ENCODE measurements at regions not wholly inside any gene's neighbourhood (a gene's known extent, or its start where the extent isn't known, plus 50 kb on each side); places are given as distances from the start of the nearest gene placed in this dataset.

- DNase-seq = no peak
These were observed 431.5 kb upstream of the BOD1L1 start for GRCh38 chr4:14059006-14059405.

- no peak for DNase-seq
These were observed 437.5 kb upstream of the BOD1L1 start for GRCh38 chr4:14064984-14065383.

- DNase-seq = no peak
These were observed 437.9 kb upstream of the BOD1L1 start for GRCh38 chr4:14065406-14065805.

DNA sequence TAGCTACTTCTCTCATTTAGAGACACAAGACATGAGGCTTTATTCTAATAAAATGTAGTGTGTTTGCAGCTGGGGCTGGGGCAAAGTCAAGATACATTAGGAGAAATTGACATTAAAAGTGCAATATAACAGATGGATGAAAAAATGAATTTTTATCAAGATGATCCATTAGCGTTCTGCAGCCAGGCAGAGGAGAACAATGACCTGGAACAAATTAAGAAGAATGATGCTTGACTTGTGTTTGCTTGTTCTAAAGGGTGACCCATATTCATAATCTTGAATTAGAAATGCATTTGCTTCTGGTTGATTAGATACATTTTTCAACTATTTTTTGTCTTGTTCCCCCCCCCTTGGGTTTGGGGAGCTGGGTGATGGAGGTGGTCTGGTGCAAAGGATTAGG, 439.5 kb upstream of the BOD1L1 start:
- no peak for DNase-seq

GRCh38 chr4:14069886-14070285, 442.4 kb upstream of the BOD1L1 start:
- no peak for DNase-seq

DNA sequence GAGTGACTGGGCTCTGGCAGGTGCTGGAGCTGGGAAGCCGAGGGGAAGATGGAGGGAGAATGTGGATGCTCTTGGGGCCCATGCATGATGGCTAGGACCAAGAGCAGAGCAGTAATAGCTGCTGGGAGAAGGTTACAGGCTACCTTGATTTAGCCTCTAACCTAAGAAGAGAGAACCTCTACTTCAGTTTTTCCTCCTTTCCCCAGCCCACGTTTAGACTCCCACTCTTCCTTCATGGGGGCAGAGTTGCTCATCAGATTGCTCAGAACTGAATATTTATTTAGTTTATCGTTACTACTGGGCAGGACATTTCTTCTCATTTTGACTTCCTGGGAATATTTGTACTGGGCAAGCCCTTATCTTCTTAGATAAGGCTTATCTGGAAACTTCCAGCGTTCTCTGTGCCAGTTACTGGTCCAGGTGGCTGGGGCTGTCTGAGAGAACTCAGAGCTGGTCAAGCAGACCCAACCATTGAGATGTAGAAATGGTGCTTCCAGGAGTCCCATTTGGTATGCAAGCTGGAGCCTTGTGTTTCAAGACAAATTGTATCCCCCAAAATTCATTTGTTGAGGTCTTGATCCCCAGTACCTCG, 442.9 kb upstream of the BOD1L1 start:
- DNase-seq = no peak

- DNase-seq = no peak
These were observed 445.0 kb upstream of the BOD1L1 start for GRCh38 chr4:14072506-14072905.

DNA sequence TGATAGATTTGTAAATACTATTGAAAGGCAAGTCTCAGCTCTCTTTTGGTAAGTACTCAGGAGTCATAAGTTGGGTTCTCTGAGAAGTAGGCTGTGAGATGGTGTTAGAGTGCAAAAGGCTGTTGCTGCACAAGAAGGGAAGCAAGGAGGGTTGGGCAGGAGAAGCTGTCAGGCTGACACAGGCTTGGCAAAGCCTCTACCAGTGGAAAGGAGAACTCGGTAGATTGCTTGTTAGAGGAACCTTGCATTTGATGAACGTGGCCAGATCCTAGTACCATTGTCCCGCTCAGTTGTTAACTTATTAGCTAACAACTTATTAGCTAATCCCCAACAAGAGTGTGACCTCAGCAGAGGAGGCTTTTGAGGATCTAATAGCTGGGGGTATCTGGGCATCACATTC, 449.3 kb upstream of the BOD1L1 start:
- peak in 1 of 2 donors; percentile 19 for DNase-seq

GRCh38 chr4:14078326-14078725, 450.8 kb upstream of the BOD1L1 start:
- DNase-seq = no peak

DNA sequence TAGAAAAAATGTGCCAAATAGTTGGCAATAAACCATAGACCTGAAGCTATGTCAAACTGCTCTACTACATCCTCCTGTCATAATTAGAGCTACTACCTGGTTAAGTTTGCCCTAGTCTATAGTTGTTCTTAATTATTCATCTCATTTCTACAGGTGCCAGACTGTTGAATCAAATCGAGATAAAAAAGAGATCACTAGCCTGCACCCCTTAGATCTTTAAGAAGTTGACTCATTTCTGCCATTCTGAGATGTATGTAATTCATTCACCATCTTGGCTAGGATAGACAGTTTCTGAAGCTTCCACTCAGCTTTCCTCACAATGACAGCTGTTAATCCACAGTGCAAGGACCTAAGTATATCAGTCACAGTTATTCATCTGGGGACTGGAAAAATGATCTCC, 452.1 kb upstream of the BOD1L1 start:
- DNase-seq = no peak

GRCh38 chr4:14083150-14083549, 455.6 kb upstream of the BOD1L1 start:
- DNase-seq = no peak

- no peak for DNase-seq
These were observed 457.1 kb upstream of the BOD1L1 start for GRCh38 chr4:14084598-14084997.

DNA sequence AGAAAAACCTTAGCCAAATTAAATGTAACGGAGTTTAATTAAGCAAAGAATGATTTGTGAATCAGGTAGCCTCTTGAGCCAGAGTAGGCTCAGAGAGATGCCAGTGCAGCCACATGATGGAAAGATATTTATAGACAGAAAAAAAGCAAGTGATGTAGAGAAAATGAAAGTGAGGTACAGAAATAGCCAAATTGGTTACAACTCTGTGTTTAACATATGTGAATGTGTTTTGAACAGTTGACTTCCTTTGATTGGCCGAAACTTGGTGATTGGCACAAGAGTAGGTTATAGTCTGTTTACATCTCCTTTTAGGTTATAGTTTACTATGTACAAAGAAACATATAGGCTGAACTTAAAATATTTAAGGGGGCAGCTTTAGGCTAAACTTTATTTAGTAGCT, 459.9 kb upstream of the BOD1L1 start:
- no peak for DNase-seq

DNA sequence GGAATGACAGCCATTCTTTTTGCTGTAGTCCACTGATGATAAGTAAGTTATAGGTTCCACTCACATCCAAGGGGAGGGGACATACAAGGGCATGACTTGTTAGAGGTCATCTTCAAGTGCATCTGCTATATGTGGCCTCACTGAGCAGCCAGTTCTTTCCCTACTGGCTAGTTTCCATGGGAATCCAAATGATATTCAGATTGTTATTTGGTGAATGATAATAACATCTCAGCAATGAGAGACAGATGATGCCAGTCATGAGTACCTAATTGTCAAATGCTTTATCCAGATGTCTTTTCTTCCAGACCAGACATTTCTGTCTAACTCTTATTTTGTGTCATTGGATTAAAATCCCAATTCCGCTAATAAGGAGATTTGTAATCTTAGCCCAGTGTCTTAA, 460.4 kb upstream of the BOD1L1 start:
- DNase-seq = no peak

DNA sequence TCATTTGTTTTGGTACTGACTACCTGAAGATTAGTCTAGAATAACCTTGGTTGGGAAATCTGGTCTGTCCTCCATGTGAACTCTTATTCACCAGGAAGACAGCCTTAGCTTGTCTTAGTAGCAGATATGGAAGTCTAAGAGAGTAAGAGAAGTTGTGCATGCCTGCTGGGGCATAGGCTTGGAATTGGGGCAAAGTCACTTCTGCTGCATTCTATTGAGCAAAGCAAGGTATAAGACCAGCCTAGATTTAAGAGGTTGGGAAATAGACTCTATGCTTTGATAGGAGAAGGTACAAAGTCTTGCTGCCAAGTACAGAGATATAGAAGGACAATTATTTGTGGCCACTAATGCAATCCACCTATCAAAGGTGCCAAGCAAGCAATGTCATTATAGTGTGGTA, 464.0 kb upstream of the BOD1L1 start:
- DNase-seq = no peak

GRCh38 chr4:14091966-14092365, 464.4 kb upstream of the BOD1L1 start:
- no peak for DNase-seq

DNA sequence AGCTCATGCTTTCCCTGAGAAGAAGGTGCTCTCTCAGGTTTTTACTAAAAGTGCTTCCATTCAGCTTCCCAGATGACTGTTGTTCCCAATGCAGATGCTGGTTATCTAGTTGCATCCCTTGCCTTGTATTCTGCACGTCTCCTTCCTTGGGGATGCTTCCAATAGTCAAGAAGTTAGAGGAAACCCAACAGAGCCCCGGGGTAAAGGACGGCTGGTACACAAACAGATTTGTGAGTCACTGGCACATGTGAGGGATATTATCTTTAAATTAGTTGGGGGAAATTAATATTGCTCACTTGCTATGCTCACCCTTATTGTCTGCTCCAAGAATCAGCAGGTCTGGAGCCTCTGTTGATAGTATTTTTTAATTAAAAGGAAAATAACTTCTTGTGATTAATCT, 465.2 kb upstream of the BOD1L1 start:
- no peak for DNase-seq

- DNase-seq = no peak
These were observed 468.3 kb upstream of the BOD1L1 start for GRCh38 chr4:14095831-14096230.

DNA sequence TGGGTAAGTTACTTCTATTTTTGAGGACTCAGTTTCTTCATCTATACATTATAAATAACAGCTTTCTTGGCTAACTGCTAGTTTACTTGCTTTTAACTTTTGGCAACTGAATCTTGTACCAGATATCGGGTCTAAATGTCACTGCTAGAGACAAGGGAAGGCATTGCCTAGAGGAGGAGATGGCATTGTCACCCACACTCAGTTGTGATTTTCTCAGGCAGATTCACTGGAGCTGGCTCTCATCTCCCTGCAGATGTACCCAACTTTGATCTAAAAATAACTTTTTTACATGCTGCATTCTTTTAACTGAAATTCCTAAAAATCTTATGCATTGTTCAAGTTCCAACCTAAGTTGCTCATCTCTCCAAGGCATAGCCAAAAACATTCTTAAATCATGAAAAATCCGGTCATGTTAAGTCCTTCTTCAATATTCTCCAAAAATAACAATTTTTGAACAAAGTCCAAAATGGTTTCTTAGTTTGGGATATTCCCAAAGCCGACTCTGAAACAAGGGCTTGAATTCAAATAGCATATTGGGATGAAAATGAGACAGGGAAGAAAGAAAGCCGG, 469.0 kb upstream of the BOD1L1 start:
- no peak for DNase-seq

DNA sequence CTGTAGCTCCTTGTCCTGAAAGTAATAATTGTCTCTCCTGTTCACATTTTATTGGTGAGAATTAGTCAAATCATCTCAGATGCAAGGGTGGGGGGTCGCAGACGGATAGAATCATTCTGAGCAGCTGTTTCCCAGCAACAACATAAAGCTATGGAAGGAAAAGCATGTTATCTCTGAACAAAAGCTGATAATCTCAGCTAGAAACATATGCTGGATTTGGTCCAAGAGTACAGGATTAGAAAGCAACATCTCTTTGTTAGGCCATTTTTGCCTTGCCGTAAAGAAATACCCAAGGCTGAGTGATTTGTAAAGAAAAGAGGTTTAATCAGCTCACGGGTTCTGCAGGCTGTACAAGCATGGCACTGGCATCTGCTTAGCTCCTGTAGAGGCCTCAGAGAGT, 472.8 kb upstream of the BOD1L1 start:
- DNase-seq = no peak

DNA sequence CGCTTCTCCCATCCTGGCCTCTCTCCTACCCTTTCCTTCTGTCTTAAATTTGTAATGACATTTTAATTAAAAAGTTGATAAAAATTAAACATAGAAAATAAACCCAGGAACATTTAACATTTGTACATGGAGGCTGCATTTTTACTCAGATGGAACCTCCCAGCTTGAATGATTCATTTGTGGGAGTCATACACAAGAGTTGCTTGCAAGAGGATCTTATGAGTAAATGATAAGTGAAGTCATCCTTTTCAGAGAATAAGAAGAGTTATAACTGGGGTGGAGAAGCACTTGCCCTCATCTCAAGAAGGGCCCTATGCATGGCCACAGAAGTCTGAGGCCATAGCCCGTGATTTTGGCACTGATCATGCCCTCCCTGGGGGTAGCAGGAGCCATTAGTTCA, 482.9 kb upstream of the BOD1L1 start:
- DNase-seq = peak; percentile 22 to 51

- DNase-seq = no peak
These were observed 484.2 kb upstream of the BOD1L1 start for GRCh38 chr4:14111730-14112181.

DNA sequence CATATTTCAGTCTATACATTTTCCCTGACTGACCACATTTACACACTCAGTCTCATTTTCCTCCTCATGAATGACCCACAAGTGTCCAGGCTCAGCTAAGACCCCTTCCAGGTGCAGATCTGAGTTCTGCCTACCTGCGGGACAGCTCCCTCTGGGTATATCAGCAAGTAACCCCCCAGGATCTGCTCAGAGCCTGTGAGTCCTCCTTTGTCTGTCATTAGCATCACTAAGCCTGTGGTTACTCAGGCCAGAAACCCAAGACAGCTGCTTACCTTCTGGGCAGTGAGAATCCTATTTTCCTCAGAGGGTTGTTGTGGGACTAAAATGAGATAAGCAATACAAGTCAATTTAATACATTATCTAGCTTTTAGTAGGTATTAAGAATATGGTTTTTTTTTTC, 487.6 kb upstream of the BOD1L1 start:
- DNase-seq = no peak

DNA sequence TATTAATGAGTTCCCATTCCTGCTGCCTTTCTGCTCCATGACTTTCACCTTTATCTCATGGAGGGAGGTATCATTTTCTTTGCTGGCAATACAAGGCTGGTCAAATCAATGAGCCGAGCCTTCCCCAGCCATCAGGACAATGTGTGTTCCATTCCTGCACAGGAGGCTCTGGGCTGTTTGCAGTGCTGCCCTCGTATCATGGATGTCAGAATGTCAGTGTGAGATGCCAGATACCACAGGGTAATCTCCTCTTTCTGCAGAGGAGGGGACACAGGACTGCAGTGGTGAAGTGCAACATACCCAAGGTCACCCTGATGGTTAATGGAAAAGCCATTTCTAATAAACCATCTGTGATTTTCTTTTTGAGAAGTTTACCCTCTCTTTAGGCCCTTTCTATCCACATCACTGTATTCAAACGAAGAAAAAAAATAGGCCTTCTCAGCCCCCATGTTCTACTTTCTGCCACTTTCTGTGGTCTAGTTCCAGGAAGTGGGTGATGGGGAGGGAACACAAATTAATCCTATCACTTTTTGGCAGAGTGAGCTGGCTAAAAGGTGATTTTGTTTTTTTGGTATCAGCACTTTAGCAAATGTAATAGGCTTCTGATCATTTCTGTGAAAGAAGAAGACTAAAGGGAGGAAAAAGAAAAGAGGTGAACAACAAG, 490.2 kb upstream of the BOD1L1 start:
- DNase-seq = no peak

- no peak for DNase-seq
These were observed 497.3 kb upstream of the BOD1L1 start for GRCh38 chr4:14124816-14125215.

Measured in inflammatory macrophage treated with lipopolysaccharide for 1 hour (primary cell).